Sigmoid colon (tissue), 6 donors: ENCODE measurements at regions not wholly inside any gene's neighbourhood (a gene's known extent, or its start where the extent isn't known, plus 50 kb on each side); places are given as distances from the start of the nearest gene placed in this dataset.

Experiments
- DNase-seq: peaks from one replicate; pipeline ENCODE4 v3.0.0-alpha.2; 2019
- H3K27ac ChIP-seq, 4 donors: fragments of 200-600 bp; sonication (generic); one replicate each; pipeline ENCODE4 v1.5.1; 2016 to 2019; ENCODE audit warnings: mild to moderate bottlenecking in 1 of 4
- H3K27me3 ChIP-seq, 3 donors: fragments of 200-600 bp; sonication (generic); one replicate each; pipeline ENCODE4 v1.5.1; 2019; ENCODE audit warnings: mild to moderate bottlenecking in 1 of 3
- H3K36me3 ChIP-seq, 4 donors: fragments of 200-600 bp; sonication (generic); one replicate each; pipeline ENCODE4 v1.5.1; 2016 to 2019
- H3K4me1 ChIP-seq, 4 donors: fragments of 200-600 bp; sonication (generic); one replicate each; pipeline ENCODE4 v1.5.1; 2017 to 2019
- H3K4me3 ChIP-seq, 4 donors: fragments of 200-600 bp; sonication (generic); one replicate each; pipeline ENCODE4 v1.5.1; 2017 to 2019; ENCODE audit warnings: mild to moderate bottlenecking in 2 of 4, moderate library complexity in 1 of 4
- H3K9me3 ChIP-seq, 4 donors: fragments of 200-600 bp in 3 of 4; sonication (generic) in 3 of 4; one replicate each; pipeline versions ENCODE4 v1.5.1 to v1.6.1; 2013 to 2019
- EP300 ChIP-seq, 4 donors: sonication (generic); formaldehyde crosslinking; IDR thresholded peaks; one replicate each; pipeline ENCODE4 v1.6.1; 2017; ENCODE audit warnings: antibody characterized with exemption in 4 of 4
- POLR2A ChIP-seq, 2 donors: fragments of 450-650 bp; IDR thresholded peaks; one replicate each; pipeline ENCODE4 v1.6.1; 2016; ENCODE audit warnings: antibody characterized with exemption in 2 of 2, mild to moderate bottlenecking in 2 of 2, moderate library complexity in 2 of 2
- POLR2AphosphoS5 ChIP-seq, 4 donors: sonication (generic); formaldehyde crosslinking; IDR thresholded peaks; one replicate each; pipeline ENCODE4 v1.6.1; 2017; ENCODE audit warnings: antibody characterized with exemption in 4 of 4
- WGBS, 2 donors: extraction: QIAGEN DNeasy Blood & Tissue Kit; methylation state at CpG; one replicate each; pipeline ENCODE4 v1.1.7; 2013; 5-methylcytosine and 5-hydroxymethylcytosine counted together
- intact Hi-C: fragments of 100-400 bp; cut with DNase I; formaldehyde crosslinking; loops from one replicate; pipeline ENCODE4 v1.15.1; 2023
- TF ChIP-seq, protein P1 (sequence below), 4 experiments: fragments of 450-650 bp in 3 of 4; fragments of 200-600 bp in 1 of 4; IDR thresholded peaks; one replicate each; pipeline ENCODE4 v1.5.1; 2016 to 2019; ENCODE audit warnings: antibody characterized with exemption in 4 of 4, mild to moderate bottlenecking in 3 of 4, moderate library complexity in 2 of 4
- donor health status: healthy with polysubstance abuse.
- donor health status: healthy.

DNA sequence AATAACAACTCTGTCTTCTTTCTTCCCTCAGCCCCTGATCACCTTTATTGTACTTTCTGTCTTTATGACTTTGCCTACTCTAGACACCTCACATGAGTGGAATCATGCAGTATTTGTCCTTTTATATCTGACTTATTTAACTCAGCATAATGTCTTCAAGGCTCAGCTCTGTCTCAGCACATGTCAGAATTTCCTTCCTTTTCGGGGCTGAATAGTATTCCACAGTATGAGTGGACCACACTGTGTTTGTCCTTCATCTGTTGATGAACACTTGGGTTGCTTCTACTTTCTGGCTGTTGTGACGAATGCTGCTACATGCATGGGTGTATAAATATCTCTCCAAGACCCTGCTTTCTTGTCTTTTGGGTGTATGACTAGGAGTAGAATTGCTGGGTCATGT, 117.6 kb downstream of the KIF26A start:
- H3K27me3 ChIP-seq, result no peaks in the 10 kb centered on the region
- no peak overlapping the region for H3K27ac ChIP-seq
- TF ChIP-seq EP300 (IDR thresholded peaks at IDR 0.05) (no peak), POLR2AphosphoS5 (IDR thresholded peaks at IDR 0.05) (no peak), POLR2A (IDR thresholded peaks at IDR 0.05) (no peak)
- TF ChIP-seq, protein P1, sequence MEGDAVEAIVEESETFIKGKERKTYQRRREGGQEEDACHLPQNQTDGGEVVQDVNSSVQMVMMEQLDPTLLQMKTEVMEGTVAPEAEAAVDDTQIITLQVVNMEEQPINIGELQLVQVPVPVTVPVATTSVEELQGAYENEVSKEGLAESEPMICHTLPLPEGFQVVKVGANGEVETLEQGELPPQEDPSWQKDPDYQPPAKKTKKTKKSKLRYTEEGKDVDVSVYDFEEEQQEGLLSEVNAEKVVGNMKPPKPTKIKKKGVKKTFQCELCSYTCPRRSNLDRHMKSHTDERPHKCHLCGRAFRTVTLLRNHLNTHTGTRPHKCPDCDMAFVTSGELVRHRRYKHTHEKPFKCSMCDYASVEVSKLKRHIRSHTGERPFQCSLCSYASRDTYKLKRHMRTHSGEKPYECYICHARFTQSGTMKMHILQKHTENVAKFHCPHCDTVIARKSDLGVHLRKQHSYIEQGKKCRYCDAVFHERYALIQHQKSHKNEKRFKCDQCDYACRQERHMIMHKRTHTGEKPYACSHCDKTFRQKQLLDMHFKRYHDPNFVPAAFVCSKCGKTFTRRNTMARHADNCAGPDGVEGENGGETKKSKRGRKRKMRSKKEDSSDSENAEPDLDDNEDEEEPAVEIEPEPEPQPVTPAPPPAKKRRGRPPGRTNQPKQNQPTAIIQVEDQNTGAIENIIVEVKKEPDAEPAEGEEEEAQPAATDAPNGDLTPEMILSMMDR (IDR thresholded peaks at IDR 0.05), result no peak
- 93 to 94% methylated on average over 2 of the region's 2 CpGs for WGBS, 2 donors
- intact Hi-C loops, result no loop called here
- no peaks in the 10 kb centered on the region for H3K9me3 ChIP-seq
- no peaks in the 10 kb centered on the region for H3K4me1 ChIP-seq
- no peak for DNase-seq
- no peaks in the 10 kb centered on the region for H3K36me3 ChIP-seq
- H3K4me3 ChIP-seq, result no peak overlapping the region

DNA sequence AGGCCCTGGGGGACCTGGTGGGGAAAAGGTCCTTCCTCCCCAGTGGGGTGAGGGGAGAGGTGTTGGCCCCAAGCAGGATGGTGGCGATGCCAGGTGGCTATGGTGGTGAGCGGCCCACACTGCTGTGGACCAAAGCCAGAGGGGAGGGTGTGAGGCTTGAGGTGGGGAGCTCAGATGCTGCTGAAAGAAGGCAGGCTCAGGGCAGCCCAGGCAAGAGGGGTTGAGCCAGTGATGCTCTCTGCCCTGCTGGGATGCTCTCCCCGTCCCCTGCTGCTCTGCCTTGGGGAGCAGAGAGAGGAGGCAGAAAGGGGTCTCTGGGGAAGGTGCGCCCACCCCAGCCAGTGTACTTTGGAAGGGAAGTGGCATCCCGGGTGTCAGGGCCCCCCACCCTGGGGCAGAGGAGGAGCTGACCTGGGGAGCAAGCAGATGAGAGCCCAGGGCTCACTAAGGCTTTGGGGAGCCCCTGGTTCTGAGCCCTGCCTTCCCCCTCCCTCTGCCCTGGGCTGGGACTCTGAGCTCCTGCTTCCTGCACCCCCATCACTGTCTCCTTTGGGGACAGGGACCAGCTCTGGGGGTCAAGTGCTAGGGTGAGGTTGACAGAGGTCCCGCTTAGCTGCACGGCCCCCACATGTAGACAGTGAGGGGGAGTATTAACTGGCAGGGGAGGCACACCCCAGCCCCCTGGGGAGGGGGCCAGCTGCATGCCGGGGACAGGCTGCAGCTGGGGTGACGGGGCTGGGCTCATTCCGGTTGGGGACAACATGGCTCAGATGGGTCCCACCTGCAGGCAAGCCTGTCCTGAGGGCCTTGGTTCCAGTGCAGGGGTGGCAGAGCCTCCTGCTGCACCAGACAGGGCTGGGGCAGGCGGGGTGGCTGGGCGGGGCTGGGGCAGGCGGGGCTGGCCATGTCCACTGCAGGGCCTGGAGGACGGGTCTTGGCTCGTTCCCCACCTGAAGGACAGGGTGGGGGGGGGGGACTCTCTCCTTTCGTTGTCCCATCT, 124.4 kb downstream of the KIF26A start:
- intact Hi-C loops, result no loop called here
- Histone ChIP-seq H3K27me3 (no peaks in the 10 kb centered on the region), H3K27ac (no peak overlapping the region), H3K9me3 (peaks cover 0 to 6% (median 2%) of the 10 kb centered on the region in 4 donors), H3K4me3 (no peak overlapping the region), H3K4me1 (no peaks in the 10 kb centered on the region), H3K36me3 (no peaks in the 10 kb centered on the region)
- WGBS, 2 donors, result 69 to 84% methylated on average over 16 of the region's 16 CpGs
- no peak for TF ChIP-seq POLR2A (IDR thresholded peaks at IDR 0.05)
- TF ChIP-seq EP300 (IDR thresholded peaks at IDR 0.05), result no peak
- no peak for TF ChIP-seq POLR2AphosphoS5 (IDR thresholded peaks at IDR 0.05)
- TF ChIP-seq, protein P1 (IDR thresholded peaks at IDR 0.05), result no peak
- DNase-seq, result no peak

DNA sequence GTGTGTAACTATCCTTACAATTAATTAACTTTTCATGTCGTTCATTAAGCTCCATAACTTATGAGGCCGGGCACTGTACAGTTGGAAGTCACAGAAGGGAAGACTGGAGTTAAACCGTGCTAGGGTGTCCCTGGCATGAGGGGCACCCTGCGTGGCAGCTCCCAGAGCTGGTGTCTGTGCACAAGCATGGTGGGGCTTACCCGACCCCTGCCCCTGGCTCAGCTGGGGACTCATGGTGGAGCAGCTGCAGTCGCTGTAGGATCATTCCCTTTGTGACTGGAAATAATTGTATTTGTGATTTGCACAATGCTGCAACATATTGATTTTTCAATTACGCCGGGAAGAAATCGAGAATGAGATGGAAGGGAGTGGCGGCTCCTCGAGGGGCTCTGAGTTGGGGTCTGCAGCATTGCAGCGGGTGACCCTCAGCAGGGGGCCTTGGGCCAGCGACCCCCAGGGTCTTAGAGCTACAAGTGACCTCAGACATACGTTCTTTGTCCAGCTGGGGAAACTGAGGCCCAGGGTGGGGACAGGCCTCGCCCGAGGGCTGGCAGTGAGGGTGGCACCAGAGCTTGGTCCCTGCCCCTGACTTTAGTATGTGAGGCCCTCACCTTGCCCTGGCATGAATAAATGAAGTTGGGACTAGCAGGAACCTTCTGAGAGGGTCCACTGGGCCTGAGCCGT, 125.4 kb downstream of the KIF26A start:
- TF ChIP-seq, protein P1 (IDR thresholded peaks at IDR 0.05), result no peak
- no peak for TF ChIP-seq POLR2A (IDR thresholded peaks at IDR 0.05)
- TF ChIP-seq EP300 (IDR thresholded peaks at IDR 0.05), result no peak
- TF ChIP-seq POLR2AphosphoS5 (IDR thresholded peaks at IDR 0.05), result no peak
- no peak for DNase-seq
- no peak overlapping the region for H3K27ac ChIP-seq
- no peak overlapping the region for H3K4me3 ChIP-seq
- intact Hi-C loops, result no loop called here
- WGBS, 2 donors, result 86 to 89% methylated on average over 17 of the region's 17 CpGs
- peaks cover 0 to 6% (median 2%) of the 10 kb centered on the region in 4 donors for H3K9me3 ChIP-seq
- H3K36me3 ChIP-seq, result no peaks in the 10 kb centered on the region
- H3K4me1 ChIP-seq, result no peaks in the 10 kb centered on the region
- no peaks in the 10 kb centered on the region for H3K27me3 ChIP-seq

DNA sequence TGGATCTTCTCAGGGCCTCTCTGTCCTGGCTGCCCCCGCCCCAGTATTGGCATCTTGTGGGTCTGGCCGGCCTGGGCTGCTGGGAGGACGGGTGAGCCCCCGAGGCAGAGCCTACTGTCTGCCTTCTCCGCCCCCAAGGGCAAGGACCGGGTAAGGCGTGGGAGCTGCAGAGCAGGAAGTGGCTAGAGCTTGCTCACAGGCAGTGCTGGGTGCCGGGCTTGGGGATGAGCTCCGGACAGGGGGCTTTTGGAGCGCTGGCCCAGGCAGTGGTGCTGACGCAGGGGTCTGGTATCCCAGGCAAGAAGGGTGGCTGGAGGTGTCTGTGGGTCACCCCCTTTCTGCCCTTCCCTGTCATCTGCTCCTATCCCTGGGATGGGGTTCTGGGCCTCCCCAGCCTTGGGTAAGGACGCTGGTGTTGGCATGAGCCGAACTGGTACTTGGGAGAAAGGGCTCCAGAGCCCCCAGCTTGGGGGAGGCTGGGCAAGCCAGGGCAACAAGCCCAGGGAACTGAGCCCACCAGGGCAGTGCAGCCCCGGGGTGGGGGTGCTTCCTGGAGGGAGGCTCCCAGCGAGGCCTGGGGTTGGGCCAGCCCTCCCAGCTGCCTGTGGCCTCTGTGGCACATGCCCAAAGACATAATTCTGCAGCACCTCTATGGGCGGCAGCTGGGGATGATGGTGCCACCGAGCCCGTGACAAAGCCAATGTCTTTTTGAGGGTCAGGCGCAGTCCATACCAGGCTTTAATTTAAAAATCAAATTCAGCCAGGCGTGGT, 126.3 kb downstream of the KIF26A start:
- TF ChIP-seq, protein P1 (IDR thresholded peaks at IDR 0.05), result no peak
- no peak for TF ChIP-seq POLR2AphosphoS5 (IDR thresholded peaks at IDR 0.05)
- TF ChIP-seq EP300 (IDR thresholded peaks at IDR 0.05), result no peak
- no peak for TF ChIP-seq POLR2A (IDR thresholded peaks at IDR 0.05)
- Histone ChIP-seq H3K36me3 (no peaks in the 10 kb centered on the region), H3K27me3 (no peaks in the 10 kb centered on the region), H3K4me1 (no peaks in the 10 kb centered on the region), H3K27ac (no peak overlapping the region), H3K9me3 (peaks cover 0 to 6% (median 2%) of the 10 kb centered on the region in 4 donors), H3K4me3 (no peak overlapping the region)
- WGBS, 2 donors, result 69 to 82% methylated on average over 20 of the region's 20 CpGs
- intact Hi-C loops, result no loop called here
- peak; percentile 53 for DNase-seq
